ENCODE measurements at regions not wholly inside any gene's neighbourhood (a gene's known extent, or its start where the extent isn't known, plus 50 kb on each side); places are given as distances from the start of the nearest gene placed in this dataset.
A peak's percentile ranks its signal among the peaks of the same experiment; 100 is the strongest.

- TF ChIP-seq CTCF (IDR thresholded peaks at IDR 0.05): peak in 1 of 4 experiments; percentile 4
- no peak for TF ChIP-seq POLR2AphosphoS5 (IDR thresholded peaks at IDR 0.05)
- TF ChIP-seq POLR2A (IDR thresholded peaks at IDR 0.05): no peak
These were observed 60.4 kb upstream of the PAX6 start for GRCh38 chr11:31871310-31872075.
